OCI-LY3 (cell line): ENCODE measurements at regions not wholly inside any gene's neighbourhood (a gene's known extent, or its start where the extent isn't known, plus 50 kb on each side); places are given as distances from the start of the nearest gene placed in this dataset.

Experiments used
- EZH2phosphoT487 ChIP-seq: fragments of 200-600 bp; shearing (Covaris generic); IDR thresholded peaks from 2 replicates; pipeline ENCODE4 v1.6.1; 2018; ENCODE audit warnings: antibody characterized with exemption, mixed run types, low read depth
- TF ChIP-seq, protein P1 (sequence below): fragments of 200-600, 300-600 bp; sonication (generic); IDR thresholded peaks from 2 replicates; pipeline ENCODE4 v1.5.1; 2014; ENCODE audit warnings: antibody characterized with exemption, low read length, low read depth

DNA sequence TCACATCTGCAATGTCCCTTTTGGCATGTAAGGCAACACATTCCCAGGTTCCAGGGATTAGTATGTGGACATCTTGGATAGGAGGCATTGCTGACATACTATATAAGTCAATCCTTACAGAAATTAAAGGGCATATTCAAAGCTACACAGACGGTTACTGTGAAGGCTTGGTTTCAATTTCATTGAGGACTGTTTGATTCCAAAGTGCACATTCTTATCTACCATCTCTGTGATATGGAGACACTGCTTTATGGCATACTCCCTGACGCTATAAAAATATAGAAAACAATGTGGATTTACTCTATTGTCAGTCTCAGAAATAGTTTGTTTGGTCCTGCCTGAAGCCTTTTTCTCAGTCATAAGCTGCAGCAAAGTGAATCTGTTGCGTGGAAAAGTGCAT is 1486.7 kb downstream of the FAM181B start:
- TF ChIP-seq, protein P1, sequence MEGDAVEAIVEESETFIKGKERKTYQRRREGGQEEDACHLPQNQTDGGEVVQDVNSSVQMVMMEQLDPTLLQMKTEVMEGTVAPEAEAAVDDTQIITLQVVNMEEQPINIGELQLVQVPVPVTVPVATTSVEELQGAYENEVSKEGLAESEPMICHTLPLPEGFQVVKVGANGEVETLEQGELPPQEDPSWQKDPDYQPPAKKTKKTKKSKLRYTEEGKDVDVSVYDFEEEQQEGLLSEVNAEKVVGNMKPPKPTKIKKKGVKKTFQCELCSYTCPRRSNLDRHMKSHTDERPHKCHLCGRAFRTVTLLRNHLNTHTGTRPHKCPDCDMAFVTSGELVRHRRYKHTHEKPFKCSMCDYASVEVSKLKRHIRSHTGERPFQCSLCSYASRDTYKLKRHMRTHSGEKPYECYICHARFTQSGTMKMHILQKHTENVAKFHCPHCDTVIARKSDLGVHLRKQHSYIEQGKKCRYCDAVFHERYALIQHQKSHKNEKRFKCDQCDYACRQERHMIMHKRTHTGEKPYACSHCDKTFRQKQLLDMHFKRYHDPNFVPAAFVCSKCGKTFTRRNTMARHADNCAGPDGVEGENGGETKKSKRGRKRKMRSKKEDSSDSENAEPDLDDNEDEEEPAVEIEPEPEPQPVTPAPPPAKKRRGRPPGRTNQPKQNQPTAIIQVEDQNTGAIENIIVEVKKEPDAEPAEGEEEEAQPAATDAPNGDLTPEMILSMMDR = no peak
- no peak for TF ChIP-seq EZH2phosphoT487
